Activated naive CD4-positive, alpha-beta T cell treated with anti-CD3 and anti-CD28 coated beads, Interleukin-2, amount 50 U/mL, for 72 hours (primary cell): ENCODE measurements at regions not wholly inside any gene's neighbourhood (a gene's known extent, or its start where the extent isn't known, plus 50 kb on each side); places are given as distances from the start of the nearest gene placed in this dataset.
A peak's percentile ranks its signal among the peaks of the same experiment; 100 is the strongest.
"Not testable (repeated sequence)": the region's sequence is repeated elsewhere in the genome, so short reads cannot be mapped to it uniquely, and the experiment has no call there.

Source experiments
- ATAC-seq, 2 donors: fragments of 150-1000 bp; cut with Tn5 transposase; 2 replicates each; pipeline ENCODE4 v1.10.0; 2021; ENCODE audit warnings: mild to moderate bottlenecking in 2 of 2, moderate library complexity in 2 of 2
- DNase-seq, 2 donors: peaks; one replicate each; pipeline ENCODE4 v3.0.0; 2021 to 2022; ENCODE audit warnings: low spot score in 2 of 2
- H3K27ac Mint-ChIP-seq, 2 donors: one replicate each; pipeline ENCODE4 v1.8.0; 2022; ENCODE audit warnings: mild to moderate bottlenecking in 2 of 2, mixed read lengths in 2 of 2
- H3K36me3 Mint-ChIP-seq, 2 donors: one replicate each; pipeline ENCODE4 v1.8.0; 2022; ENCODE audit warnings: mixed read lengths in 2 of 2
- H3K9me3 Mint-ChIP-seq, 2 donors: one replicate each; pipeline ENCODE4 v1.8.0; 2022; ENCODE audit warnings: mixed read lengths in 2 of 2

DNA sequence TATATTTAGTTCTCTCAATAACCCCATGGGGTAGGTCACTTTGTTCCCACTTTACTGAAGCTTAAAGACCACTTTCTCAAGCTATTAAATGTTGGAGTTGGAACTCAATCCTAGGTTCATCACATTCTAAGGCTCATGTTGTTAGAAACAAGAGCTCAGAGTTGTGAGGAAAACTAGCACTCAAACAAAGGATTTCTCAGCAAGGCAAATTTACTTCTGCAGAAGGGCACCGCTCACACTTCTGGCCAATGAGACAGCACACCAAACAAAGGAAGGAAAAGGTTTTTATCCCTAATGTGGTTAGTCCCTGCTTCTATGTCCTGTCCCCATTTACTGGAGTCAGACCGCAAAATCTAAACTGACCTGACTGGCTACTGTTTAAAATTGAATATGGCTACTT is 214.6 kb upstream of the PHF14 start:
- ATAC-seq (no peak), DNase-seq (no peak)
- Mint-ChIP-seq H3K9me3 (peaks cover 9 to 10% of the 10 kb centered on the region in 2 donors), H3K36me3 (peaks cover 0 to 8% of the 10 kb centered on the region in 2 donors), H3K27ac (peak overlapping the region in 1 of 2 donors; percentile 1)

DNA sequence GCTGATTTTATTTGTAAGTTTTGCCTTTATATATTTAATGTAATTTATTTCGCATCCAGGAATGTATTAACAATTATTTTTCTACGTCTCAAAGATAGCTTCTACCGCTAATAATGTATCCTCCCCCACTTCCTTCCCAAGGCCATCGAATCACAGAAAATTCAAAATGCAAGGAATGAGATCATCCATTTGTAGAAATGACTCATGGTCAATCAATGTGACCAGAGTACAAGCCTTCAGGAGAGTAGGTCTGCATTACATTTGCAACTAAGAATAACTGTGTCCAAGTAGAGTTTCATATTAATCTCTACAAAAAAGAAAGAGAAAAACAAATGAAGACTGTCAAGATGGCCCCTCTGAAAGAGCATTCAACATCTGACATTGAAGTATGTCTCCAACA is 205.9 kb upstream of the PHF14 start:
- H3K36me3 Mint-ChIP-seq = no peaks in the 10 kb centered on the region
- no peaks in the 10 kb centered on the region for H3K9me3 Mint-ChIP-seq
- no peak for DNase-seq
- H3K27ac Mint-ChIP-seq = no peak overlapping the region
- no peak for ATAC-seq

DNA sequence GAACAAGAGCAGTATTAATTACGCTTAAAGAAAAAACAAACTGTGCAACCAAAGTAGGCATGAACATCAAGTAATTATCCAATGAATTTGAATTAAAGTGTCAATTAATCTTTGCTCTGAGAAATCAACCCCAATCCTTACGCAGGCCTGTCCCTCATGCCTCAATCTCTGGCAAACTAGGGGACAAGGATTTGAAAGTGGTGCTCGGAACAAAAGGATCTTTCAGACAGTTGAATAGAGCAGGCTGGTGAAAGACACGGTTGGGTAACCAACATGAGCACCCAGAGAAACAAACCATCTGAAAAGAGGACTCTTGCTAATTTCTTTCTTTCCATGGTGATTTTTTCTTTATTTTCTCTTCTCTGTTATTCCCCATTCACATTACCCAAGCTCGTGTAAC is 203.5 kb upstream of the PHF14 start:
- no peaks in the 10 kb centered on the region for H3K36me3 Mint-ChIP-seq
- no peak for ATAC-seq
- DNase-seq = no peak

DNA sequence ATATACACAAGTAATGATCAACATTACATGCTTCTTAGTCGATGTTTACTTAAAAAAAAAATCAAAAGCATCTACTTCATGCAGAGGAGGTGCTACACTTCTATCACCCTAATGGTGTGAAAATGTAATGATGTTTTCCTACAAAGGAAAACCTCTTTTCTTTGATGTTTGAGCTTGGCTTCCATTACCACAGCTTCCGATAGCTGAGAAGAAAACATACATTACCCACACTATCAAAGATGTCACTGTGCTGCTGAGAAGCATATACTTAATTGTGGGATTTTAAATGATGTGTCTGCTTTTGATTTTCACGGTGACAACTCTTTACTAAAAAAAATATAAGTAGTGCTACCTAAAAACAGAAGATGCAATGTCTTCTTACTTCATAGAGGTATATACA is 200.2 kb upstream of the PHF14 start:
- no peak for DNase-seq
- no peaks in the 10 kb centered on the region for H3K36me3 Mint-ChIP-seq
- ATAC-seq = no peak
- H3K27ac Mint-ChIP-seq = no peak overlapping the region
- no peaks in the 10 kb centered on the region for H3K9me3 Mint-ChIP-seq

More for the DNA sequence above, 203.5 kb upstream of the PHF14 start:
- no peak overlapping the region for H3K27ac Mint-ChIP-seq
- H3K9me3 Mint-ChIP-seq = no peaks in the 10 kb centered on the region

DNA sequence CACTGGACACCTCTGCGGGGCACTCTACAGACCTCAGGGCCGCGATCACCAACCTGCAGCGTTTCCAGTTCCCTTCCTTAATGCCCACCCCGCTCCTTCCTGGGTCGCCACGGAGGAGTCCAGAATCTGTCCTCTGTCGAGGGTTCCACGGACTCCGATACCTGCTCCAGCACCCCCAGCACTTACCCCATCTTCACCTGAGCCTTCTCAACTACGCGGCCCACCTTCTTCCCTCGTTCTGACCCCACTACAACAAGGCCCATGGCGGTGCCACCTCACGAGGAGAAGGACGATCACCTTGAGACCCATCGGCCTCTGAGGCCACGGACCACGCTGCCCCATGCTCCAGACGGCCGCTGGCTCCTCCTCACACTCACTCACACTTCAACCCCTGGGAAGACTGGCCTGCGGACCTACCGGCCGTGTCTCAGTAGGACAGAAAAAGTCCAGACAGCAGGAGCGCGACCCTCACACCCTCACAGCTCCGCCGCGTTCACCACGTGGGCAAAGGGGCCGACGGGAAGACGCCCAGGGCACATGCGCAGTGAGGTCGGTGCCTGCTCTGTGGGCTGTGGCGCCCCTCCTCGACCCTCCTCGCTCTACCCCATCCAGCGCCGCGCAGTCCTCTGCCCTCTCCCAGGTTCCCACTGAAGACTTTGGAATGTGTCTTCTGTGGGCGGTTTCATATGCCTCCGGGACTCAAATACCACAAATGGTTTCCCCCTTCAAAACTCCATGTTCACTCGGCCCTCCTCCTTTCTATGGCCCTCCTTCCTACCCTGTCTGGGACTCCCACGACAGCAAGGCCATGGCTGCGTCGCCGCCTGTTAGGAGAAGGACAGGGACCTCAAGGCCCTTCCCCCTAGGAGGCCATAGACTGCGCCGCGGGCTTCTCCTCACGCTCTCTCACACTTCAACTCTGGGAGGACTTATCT is 193.9 kb upstream of the PHF14 start:
- no peak for DNase-seq
- Mint-ChIP-seq H3K27ac (no peak overlapping the region), H3K9me3 (peaks cover 5 to 6% of the 10 kb centered on the region in 2 donors), H3K36me3 (peaks cover 0 to 6% of the 10 kb centered on the region in 2 donors)
- no peak for ATAC-seq

DNA sequence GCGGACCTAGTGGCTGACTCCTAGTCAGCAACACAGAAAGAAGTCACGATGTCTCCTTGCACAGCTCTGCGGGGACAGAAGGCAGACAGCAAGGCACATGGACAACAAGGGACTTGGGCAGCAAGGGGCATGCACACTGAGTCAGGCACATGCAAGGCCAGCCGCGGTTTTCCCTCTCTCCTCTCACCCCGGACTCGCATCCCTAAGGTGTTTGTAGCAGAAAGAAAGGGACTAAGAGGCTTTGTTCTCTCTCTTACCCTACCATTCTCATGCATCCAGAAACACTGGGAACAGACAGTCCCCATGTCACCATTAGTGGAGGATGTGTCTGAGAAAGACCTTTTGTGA is 193.3 kb upstream of the PHF14 start:
- Mint-ChIP-seq H3K27ac (no peak overlapping the region), H3K36me3 (peaks cover 0 to 6% of the 10 kb centered on the region in 2 donors), H3K9me3 (peaks cover 5 to 6% of the 10 kb centered on the region in 2 donors)
- ATAC-seq = no peak
- no peak for DNase-seq

DNA sequence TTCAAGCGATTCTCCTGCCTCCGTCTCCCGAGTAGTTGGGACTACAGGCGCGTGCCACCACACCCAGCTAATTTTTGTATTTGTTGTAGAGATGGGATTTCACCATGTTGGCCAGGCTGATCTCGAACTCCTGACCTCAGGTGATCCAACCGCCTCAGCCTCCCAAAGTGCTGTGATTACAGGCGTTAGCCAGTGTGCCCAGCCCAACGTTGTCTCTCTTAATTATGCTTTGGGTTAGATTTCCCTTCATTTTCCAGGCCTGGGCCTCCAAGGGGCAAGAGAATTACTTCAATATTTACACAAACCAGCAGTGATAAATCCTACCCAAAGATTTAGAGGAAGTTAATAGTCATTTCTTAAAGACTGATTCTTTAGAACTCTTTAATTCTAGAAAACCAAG is 186.7 kb upstream of the PHF14 start:
- not testable (repeated sequence) for DNase-seq, H3K27ac Mint-ChIP-seq, H3K36me3 Mint-ChIP-seq, ATAC-seq, H3K9me3 Mint-ChIP-seq

DNA sequence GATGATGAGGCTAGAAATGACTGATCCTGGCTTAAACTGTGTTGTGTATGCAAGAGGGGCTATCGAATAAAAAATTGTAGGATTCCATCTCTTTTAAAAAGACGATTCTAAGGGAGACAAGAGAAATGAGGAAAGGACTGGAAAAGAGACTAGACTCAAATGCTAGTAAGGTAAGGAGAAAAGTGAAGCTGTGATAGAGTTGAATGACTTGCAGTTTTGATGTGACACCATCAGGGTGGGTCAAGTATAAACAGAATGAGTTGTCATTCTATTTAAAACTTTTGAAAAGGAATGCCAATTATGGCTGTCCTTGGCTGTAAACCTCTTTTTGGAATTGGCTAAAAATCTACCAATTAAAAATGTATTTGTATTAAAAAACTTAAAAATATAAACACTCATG is 184.5 kb upstream of the PHF14 start:
- Mint-ChIP-seq H3K36me3 (no peaks in the 10 kb centered on the region), H3K27ac (no peak overlapping the region)
- DNase-seq = no peak

DNA sequence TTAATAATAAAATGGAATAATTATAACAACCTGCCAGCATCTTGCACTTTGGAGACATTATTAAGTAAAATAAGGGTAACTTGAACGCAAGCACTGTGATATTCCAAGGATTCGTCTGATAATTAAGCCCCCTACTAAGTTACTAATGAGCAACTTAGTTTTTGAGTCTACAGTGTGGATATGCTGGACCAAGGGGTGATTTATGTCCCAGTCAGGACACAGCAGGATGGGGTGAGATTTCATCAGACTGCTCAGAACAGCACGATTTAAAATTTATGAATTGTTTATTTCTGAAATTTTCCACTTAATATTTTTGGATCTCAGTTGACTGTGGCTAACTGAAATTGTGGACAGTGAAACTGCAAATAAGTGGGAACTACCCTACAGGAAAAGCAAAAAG is 182.8 kb upstream of the PHF14 start:
- ATAC-seq (no peak), DNase-seq (no peak)
- Mint-ChIP-seq H3K36me3 (no peaks in the 10 kb centered on the region), H3K27ac (no peak overlapping the region), H3K9me3 (peaks cover 0 to 4% of the 10 kb centered on the region in 2 donors)

More for the DNA sequence above, 184.5 kb upstream of the PHF14 start:
- ATAC-seq = no peak
- no peaks in the 10 kb centered on the region for H3K9me3 Mint-ChIP-seq

DNA sequence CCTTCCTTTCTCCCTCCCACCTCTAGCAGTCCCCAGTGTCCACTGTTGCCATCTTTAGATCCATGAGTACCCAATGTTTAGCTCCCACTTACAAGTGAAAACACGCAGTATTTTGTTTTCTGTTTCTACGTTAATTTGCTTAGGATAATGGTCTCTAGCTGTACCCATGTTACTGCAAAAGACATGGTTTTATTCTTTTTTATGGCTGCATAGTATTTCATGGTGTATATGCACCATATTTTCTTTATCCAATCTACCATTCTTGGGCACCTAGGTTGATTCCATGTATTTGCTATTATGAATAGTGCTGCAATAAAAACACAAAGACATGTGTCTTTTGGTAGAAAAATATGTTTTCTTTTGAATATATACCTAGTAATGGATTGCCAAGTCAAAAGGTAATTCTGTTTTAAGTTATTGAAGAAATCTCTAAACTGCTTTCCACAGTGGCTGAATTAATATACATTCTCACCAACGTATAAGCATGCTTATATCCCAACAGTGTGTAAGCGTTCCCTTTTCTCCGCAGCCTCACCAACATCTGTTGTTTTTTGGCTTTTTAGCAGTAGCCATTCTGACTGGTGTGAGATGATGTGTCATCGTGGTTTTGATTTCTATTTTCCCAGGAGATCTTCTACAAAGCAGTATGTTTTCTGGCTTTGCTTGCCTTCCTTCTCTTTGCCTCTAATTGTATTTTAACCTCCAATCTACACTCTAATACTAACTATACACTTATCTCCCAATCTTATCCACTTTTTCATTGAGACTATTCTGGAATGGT is 179.5 kb upstream of the PHF14 start:
- ATAC-seq = no peak
- DNase-seq = no peak
- Mint-ChIP-seq H3K27ac (no peak overlapping the region), H3K36me3 (no peaks in the 10 kb centered on the region), H3K9me3 (peaks cover 0 to 4% of the 10 kb centered on the region in 2 donors)

DNA sequence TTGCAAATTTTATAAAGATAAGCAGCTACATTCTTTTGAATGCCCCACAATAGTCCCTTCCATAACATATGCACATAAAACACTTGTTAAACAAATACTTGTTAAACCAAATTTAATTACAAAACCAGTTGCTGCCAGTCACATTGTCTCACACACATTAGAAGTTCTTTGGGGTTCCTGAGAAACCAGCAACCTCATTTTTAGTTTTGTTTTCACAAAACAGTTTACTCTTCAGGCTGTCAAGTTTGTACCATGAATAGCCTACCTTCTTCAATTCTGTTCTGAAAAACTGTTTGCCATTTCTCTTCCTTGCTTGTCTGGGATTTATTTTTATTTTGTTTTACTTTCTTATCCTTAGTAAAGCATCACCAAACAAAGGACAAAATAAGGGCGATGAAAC is 176.5 kb upstream of the PHF14 start:
- H3K9me3 Mint-ChIP-seq = peaks cover 0 to 4% of the 10 kb centered on the region in 2 donors
- no peak for ATAC-seq
- no peak overlapping the region for H3K27ac Mint-ChIP-seq
- no peaks in the 10 kb centered on the region for H3K36me3 Mint-ChIP-seq
- DNase-seq = no peak

DNA sequence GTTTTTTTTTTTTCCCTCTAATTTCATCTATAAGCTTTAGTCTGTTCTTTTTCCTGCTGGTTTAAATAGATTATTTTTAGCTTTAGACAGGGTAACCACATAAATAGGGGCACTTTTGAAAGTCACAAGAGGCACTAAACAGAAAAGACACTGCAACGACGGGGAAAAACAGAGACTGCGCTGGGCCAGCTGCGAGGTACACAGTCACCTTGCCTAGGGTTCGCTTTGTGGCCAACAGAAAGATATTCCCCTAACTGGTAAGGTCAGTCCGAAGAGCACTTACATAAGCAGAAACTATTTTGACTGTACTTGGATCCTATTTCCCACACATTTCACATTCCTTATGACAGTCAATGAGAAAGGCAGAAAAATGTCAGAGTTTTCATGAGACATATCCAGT is 175.6 kb upstream of the PHF14 start:
- ATAC-seq (no peak), DNase-seq (no peak)
- no peaks in the 10 kb centered on the region for H3K36me3 Mint-ChIP-seq
- H3K27ac Mint-ChIP-seq = no peak overlapping the region
- H3K9me3 Mint-ChIP-seq = peaks cover 0 to 4% of the 10 kb centered on the region in 2 donors

DNA sequence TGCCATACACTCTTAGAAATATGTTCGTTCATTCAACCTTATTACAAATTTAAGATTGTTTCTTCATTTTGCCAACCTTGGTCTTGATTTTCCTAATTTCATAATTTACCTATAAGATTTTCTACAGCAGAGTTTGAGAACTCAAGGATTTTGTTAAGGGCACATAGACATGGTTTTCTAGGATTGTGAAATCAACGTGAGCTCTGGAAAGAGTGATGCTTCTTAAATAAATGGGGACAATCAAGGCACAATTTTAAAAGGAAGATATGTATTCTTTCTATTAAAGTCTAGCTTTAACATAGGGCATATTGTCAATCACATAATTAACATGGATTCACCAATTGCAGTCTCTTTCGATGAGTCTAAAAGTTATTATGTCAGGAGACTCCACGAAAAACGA is 174.2 kb upstream of the PHF14 start:
- DNase-seq (no peak), ATAC-seq (no peak)
- Mint-ChIP-seq H3K27ac (no peak overlapping the region), H3K36me3 (no peaks in the 10 kb centered on the region), H3K9me3 (peaks cover 0 to 3% of the 10 kb centered on the region in 2 donors)

DNA sequence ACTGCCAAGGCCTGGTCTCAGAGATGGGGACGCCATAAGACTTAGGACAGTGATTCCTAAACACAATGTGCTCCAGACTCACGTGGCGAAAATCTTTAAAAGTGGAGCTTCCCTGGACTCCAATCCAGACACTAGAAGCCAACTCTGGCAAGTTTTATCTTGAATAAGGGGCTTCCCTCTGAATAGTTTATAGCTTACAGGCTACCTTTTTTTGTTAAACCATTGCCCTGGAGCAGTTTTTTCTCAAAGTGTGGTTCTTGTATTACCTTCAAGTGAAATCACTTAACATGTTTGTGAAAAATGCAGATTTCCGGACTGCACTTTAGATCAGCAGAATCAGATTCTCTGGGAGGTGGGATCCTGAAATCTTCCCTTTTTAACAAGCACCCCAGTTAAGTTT is 171.7 kb upstream of the PHF14 start:
- no peak for ATAC-seq

DNA sequence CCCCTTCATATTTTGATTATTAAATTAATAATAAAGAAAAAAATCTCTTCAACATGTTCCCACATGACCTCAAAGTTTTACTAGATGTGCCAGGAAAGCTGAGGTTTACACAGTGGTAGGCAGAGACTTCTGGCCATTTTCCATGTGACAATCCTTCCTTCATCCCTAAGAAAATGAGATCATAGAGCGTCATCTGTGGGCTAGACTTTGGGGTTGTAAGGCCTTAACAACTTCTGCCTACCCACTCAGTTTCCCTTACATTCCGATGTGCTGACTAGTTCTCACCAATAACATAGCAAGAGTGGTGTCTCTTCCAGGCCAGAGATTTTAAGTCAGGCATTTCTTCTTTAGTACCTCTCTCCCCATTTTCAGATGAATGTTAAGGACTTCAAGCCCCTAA is 171.1 kb upstream of the PHF14 start:
- ATAC-seq (no peak), DNase-seq (no peak)
- H3K9me3 Mint-ChIP-seq = no peaks in the 10 kb centered on the region
- H3K27ac Mint-ChIP-seq = no peak overlapping the region
- H3K36me3 Mint-ChIP-seq = no peaks in the 10 kb centered on the region

More for the DNA sequence above, 171.7 kb upstream of the PHF14 start:
- Mint-ChIP-seq H3K27ac (no peak overlapping the region), H3K9me3 (no peaks in the 10 kb centered on the region), H3K36me3 (no peaks in the 10 kb centered on the region)
- no peak for DNase-seq

DNA sequence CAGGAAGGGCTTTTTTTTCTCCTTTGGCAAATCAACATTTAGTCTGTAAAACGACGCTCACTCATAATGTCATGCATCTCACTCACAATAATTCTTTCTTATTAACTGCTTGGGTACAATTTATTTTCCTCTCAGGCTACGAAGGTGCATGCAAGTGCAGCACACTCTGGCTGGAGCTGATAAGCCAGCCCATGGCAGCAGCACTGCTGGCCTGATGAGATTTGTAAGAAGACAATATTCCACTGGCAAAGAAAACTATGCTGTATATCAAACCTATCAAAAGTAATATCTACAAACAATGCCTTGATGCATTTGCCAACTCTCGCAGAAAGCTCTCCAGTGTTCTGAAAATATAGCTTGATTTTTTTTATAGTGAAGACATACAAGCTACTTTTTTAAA is 170.0 kb upstream of the PHF14 start:
- Mint-ChIP-seq H3K27ac (no peak overlapping the region), H3K9me3 (peaks cover 0 to 3% of the 10 kb centered on the region in 2 donors), H3K36me3 (no peaks in the 10 kb centered on the region)
- ATAC-seq (no peak), DNase-seq (no peak)

DNA sequence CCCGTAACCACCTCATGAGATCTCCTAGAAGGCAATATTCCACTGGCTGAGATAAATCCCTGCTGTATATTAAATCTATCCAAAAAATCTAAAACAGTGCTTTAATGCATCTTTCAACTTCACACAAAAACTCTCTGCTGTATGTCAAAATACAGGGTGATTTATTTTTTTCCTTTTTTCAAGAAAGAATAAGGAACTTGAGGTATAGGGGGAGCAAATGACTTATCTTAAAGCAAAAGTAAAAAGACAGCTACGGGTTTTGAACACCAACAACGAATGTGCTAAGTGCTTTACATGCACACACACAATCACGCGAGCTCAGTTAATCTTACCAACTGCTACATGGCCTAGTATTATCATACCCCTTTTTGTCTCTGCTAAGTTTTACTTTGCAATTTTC is 168.9 kb upstream of the PHF14 start:
- H3K9me3 Mint-ChIP-seq = peaks cover 0 to 7% of the 10 kb centered on the region in 2 donors
- no peak overlapping the region for H3K27ac Mint-ChIP-seq
- ATAC-seq (no peak), DNase-seq (no peak)
- H3K36me3 Mint-ChIP-seq = no peaks in the 10 kb centered on the region
